ENCODE measurements at regions not wholly inside any gene's neighbourhood (a gene's known extent, or its start where the extent isn't known, plus 50 kb on each side); places are given as distances from the start of the nearest gene placed in this dataset.

GRCh38 chr2:6312367-6312766 lies 553.3 kb downstream of the CMPK2 start:
- TF ChIP-seq, protein P1, sequence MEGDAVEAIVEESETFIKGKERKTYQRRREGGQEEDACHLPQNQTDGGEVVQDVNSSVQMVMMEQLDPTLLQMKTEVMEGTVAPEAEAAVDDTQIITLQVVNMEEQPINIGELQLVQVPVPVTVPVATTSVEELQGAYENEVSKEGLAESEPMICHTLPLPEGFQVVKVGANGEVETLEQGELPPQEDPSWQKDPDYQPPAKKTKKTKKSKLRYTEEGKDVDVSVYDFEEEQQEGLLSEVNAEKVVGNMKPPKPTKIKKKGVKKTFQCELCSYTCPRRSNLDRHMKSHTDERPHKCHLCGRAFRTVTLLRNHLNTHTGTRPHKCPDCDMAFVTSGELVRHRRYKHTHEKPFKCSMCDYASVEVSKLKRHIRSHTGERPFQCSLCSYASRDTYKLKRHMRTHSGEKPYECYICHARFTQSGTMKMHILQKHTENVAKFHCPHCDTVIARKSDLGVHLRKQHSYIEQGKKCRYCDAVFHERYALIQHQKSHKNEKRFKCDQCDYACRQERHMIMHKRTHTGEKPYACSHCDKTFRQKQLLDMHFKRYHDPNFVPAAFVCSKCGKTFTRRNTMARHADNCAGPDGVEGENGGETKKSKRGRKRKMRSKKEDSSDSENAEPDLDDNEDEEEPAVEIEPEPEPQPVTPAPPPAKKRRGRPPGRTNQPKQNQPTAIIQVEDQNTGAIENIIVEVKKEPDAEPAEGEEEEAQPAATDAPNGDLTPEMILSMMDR (IDR thresholded peaks at IDR 0.05 in 8 of 11, conservative IDR thresholded peaks at IDR 0.05 in 3 of 11): no peak
- no peak for TF ChIP-seq POLR2AphosphoS5 (IDR thresholded peaks at IDR 0.05)
- TF ChIP-seq POLR2A (IDR thresholded peaks at IDR 0.05): no peak

All from spleen (tissue), 7 donors.